MM.1S (cell line): ENCODE measurements at regions not wholly inside any gene's neighbourhood (a gene's known extent, or its start where the extent isn't known, plus 50 kb on each side); places are given as distances from the start of the nearest gene placed in this dataset.

Experiments used
- DNase-seq: peaks from one replicate; pipeline ENCODE4 v3.0.0-alpha.2; 2015
- H2AFZ ChIP-seq: fragments of 300-600 bp; sonication (generic); 2 replicates; pipeline ENCODE4 v1.6.0; 2016; ENCODE audit warnings: antibody characterized with exemption, low read length
- H3F3A ChIP-seq: fragments of 300-600 bp; sonication (generic); 2 replicates; pipeline ENCODE4 v1.6.1; 2016; ENCODE audit warnings: mild to moderate bottlenecking, antibody characterized with exemption, low read length, moderate library complexity, mixed read lengths; ENCODE audit not compliant: insufficient read depth
- H3K27ac ChIP-seq: fragments of 300-600 bp; sonication (generic); 2 replicates; pipeline ENCODE4 v1.5.1; 2016; ENCODE audit warnings: mild to moderate bottlenecking, low read length
- H3K27me3 ChIP-seq: fragments of 300-600 bp; sonication (generic); replicated peaks from 2 replicates; pipeline ENCODE4 v1.6.0; 2016; ENCODE audit warnings: low read length; ENCODE audit not compliant: insufficient read depth
- H3K36me3 ChIP-seq: fragments of 300-600 bp; sonication (generic); replicated peaks from 2 replicates; pipeline ENCODE4 v1.6.1; 2016; ENCODE audit warnings: mild to moderate bottlenecking, low read length, mixed read lengths; ENCODE audit not compliant: insufficient read depth
- H3K4me1 ChIP-seq: fragments of 300-600 bp; sonication (generic); 2 replicates; pipeline ENCODE4 v1.6.1; 2016; ENCODE audit warnings: low read length, mixed read lengths
- H3K4me2 ChIP-seq: fragments of 300-600 bp; sonication (generic); 2 replicates; pipeline ENCODE4 v1.6.0; 2016; ENCODE audit warnings: low read depth, low read length
- H3K4me3 ChIP-seq: fragments of 300-600 bp; sonication (generic); 2 replicates; pipeline ENCODE4 v1.5.1; 2016; ENCODE audit warnings: low read length, mixed read lengths
- H3K79me2 ChIP-seq: fragments of 300-600 bp; sonication (generic); 2 replicates; pipeline ENCODE4 v1.6.1; 2016; ENCODE audit warnings: mixed run types, low read length, mixed read lengths
- H3K9ac ChIP-seq: fragments of 300-600 bp; sonication (generic); 2 replicates; pipeline ENCODE4 v1.6.1; 2016; ENCODE audit warnings: low read length, mixed read lengths
- H3K9me2 ChIP-seq: fragments of 300-600 bp; sonication (generic); replicated peaks from 2 replicates; pipeline ENCODE4 v1.6.1; 2016; ENCODE audit warnings: mild to moderate bottlenecking, low read length, mixed read lengths; ENCODE audit not compliant: insufficient read depth
- H3K9me3 ChIP-seq: fragments of 300-600 bp; sonication (generic); replicated peaks from 2 replicates; pipeline ENCODE4 v1.6.1; 2016; ENCODE audit warnings: mild to moderate bottlenecking, low read length, mixed read lengths; ENCODE audit not compliant: insufficient read depth
- H4K20me1 ChIP-seq: fragments of 300-600 bp; sonication (generic); 2 replicates; pipeline ENCODE4 v1.6.1; 2016; ENCODE audit warnings: mild to moderate bottlenecking, low read length, moderate library complexity, mixed read lengths; ENCODE audit not compliant: insufficient read depth
- CTCF ChIP-seq: fragments of 300-600 bp; sonication (generic); IDR thresholded peaks from 2 replicates; pipeline ENCODE4 v1.5.1; 2016; ENCODE audit warnings: antibody characterized with exemption, low read length, mixed read lengths
- EZH2 ChIP-seq: fragments of 300-600 bp; sonication (generic); optimal IDR thresholded peaks from 2 replicates; pipeline ENCODE3; 2017; ENCODE audit warnings: low read depth, mild to moderate bottlenecking, antibody characterized with exemption, low read length, mixed read lengths
- EZH2phosphoT487 ChIP-seq: fragments of 300-600 bp; sonication (generic); IDR thresholded peaks from 2 replicates; pipeline ENCODE4 v1.6.1; 2018; ENCODE audit warnings: antibody characterized with exemption, low read length

- Histone ChIP-seq H3K9me3 (no peaks in the 10 kb centered on the region), H3K9me2 (no peaks in the 10 kb centered on the region), H2AFZ (no peak overlapping the region), H3K4me3 (no peak overlapping the region), H3K4me2 (no peak overlapping the region), H3K27me3 (no peaks in the 10 kb centered on the region), H3K27ac (no peak overlapping the region), H3F3A (no peaks in the 10 kb centered on the region), H3K36me3 (no peaks in the 10 kb centered on the region), H3K79me2 (no peaks in the 10 kb centered on the region), H3K4me1 (no peaks in the 10 kb centered on the region), H3K9ac (no peak overlapping the region), H4K20me1 (no peaks in the 10 kb centered on the region)
- TF ChIP-seq EZH2phosphoT487 = no peak
- no peak for TF ChIP-seq EZH2
- TF ChIP-seq CTCF = no peak
- no peak for DNase-seq
These were observed 535.8 kb downstream of the TBL1XR1 start for GRCh38 chr3:176661432-176661964.

- no peaks in the 10 kb centered on the region for H3K9me2 ChIP-seq
- no peaks in the 10 kb centered on the region for H3K9me3 ChIP-seq
- no peaks in the 10 kb centered on the region for H3K27me3 ChIP-seq
- H3K4me2 ChIP-seq = no peak overlapping the region
- H3F3A ChIP-seq = no peaks in the 10 kb centered on the region
- H3K9ac ChIP-seq = no peak overlapping the region
- H3K36me3 ChIP-seq = no peaks in the 10 kb centered on the region
- H3K27ac ChIP-seq = no peak overlapping the region
- H4K20me1 ChIP-seq = no peaks in the 10 kb centered on the region
- no peaks in the 10 kb centered on the region for H3K4me1 ChIP-seq
- TF ChIP-seq EZH2phosphoT487 = no peak
- no peak for TF ChIP-seq CTCF
- no peak for TF ChIP-seq EZH2
- H2AFZ ChIP-seq = no peak overlapping the region
- H3K79me2 ChIP-seq = no peaks in the 10 kb centered on the region
- no peak overlapping the region for H3K4me3 ChIP-seq
- no peak for DNase-seq
These were observed 541.7 kb downstream of the TBL1XR1 start for GRCh38 chr3:176655404-176656094.

- TF ChIP-seq EZH2phosphoT487 (no peak), CTCF (no peak), EZH2 (no peak)
- H3K9me3 ChIP-seq = no peaks in the 10 kb centered on the region
- no peaks in the 10 kb centered on the region for H3K79me2 ChIP-seq
- no peaks in the 10 kb centered on the region for H3F3A ChIP-seq
- H2AFZ ChIP-seq = no peak overlapping the region
- H3K9me2 ChIP-seq = no peaks in the 10 kb centered on the region
- H4K20me1 ChIP-seq = no peaks in the 10 kb centered on the region
- H3K9ac ChIP-seq = no peak overlapping the region
- no peak for DNase-seq
- H3K27ac ChIP-seq = no peak overlapping the region
- H3K4me1 ChIP-seq = no peaks in the 10 kb centered on the region
- H3K4me3 ChIP-seq = no peak overlapping the region
- no peaks in the 10 kb centered on the region for H3K27me3 ChIP-seq
- no peak overlapping the region for H3K4me2 ChIP-seq
- H3K36me3 ChIP-seq = no peaks in the 10 kb centered on the region
These were observed 545.7 kb downstream of the TBL1XR1 start for GRCh38 chr3:176651622-176652021.
